ENCODE measurements at regions not wholly inside any gene's neighbourhood (a gene's known extent, or its start where the extent isn't known, plus 50 kb on each side); places are given as distances from the start of the nearest gene placed in this dataset.

DNA sequence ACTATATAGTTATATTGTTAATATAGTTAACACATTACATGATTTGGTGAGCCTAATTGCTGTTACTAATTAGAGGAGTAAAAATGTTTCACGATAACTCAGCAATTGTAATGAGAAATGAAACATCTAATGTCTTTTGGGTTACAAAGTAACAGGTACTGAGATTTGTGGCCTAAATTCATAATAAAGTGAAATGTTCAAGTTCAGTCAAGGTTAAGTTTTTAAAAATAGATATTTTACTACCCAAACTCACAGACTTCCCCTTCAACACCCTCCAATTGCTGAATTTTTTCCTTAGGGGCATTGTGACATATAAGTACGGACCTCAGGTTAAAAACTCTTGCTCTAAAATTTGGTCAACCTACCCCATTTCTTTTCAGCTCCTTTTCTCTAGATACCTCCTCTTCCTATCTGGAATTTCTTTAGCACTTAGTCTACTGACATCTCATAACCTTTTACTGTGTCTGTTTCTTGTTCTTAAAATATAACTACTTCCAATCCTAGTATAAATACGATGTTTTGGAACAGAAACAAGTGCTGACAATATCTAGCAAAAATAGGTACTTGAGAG lies 112.3 kb upstream of the PRSS16 start:
- Histone ChIP-seq H3K4me3 (ENCODE audit: low read depth in 1 of 3, low read length in 3 of 3) (no peak overlapping the region), H3K36me3 (ENCODE audit: control insufficient read depth in 4 of 4, insufficient read depth in 3 of 4, low read depth in 1 of 4, low read length in 3 of 4) (peaks cover 0 to 7% (median 2%) of the 10 kb centered on the region in 4 donors), H3K4me1 (ENCODE audit: control insufficient read depth in 4 of 4, insufficient read depth in 4 of 4, low read length in 3 of 4) (peaks cover 0 to 23% (median 12%) of the 10 kb centered on the region in 4 donors), H3K9me3 (ENCODE audit: control insufficient read depth in 4 of 4, low read length in 3 of 4) (peaks cover 0 to 17% (median under 1%) of the 10 kb centered on the region in 4 donors), H3K27ac (ENCODE audit: low read depth in 1 of 2, low read length in 2 of 2) (no peak overlapping the region), H3K9ac (ENCODE audit: low read depth in 1 of 2, low read length in 2 of 2) (no peak overlapping the region), H3K27me3 (ENCODE audit: control insufficient read depth in 4 of 4, insufficient read depth in 4 of 4, low read length in 3 of 4) (peaks cover 0 to 4% (median 0%) of the 10 kb centered on the region in 4 donors)
- WGBS = 91% methylated on average over 3 of the region's 3 CpGs
- TF ChIP-seq, protein P1, sequence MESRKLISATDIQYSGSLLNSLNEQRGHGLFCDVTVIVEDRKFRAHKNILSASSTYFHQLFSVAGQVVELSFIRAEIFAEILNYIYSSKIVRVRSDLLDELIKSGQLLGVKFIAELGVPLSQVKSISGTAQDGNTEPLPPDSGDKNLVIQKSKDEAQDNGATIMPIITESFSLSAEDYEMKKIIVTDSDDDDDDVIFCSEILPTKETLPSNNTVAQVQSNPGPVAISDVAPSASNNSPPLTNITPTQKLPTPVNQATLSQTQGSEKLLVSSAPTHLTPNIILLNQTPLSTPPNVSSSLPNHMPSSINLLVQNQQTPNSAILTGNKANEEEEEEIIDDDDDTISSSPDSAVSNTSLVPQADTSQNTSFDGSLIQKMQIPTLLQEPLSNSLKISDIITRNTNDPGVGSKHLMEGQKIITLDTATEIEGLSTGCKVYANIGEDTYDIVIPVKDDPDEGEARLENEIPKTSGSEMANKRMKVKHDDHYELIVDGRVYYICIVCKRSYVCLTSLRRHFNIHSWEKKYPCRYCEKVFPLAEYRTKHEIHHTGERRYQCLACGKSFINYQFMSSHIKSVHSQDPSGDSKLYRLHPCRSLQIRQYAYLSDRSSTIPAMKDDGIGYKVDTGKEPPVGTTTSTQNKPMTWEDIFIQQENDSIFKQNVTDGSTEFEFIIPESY (IDR thresholded peaks at IDR 0.05) = no peak
- no peak for TF ChIP-seq SP1 (IDR thresholded peaks at IDR 0.05)
- no peak for TF ChIP-seq HNF4A (conservative IDR thresholded peaks at IDR 0.05)
- TF ChIP-seq FOXA1 (IDR thresholded peaks at IDR 0.05) = no peak
- no peak for TF ChIP-seq NR2F2 (IDR thresholded peaks at IDR 0.05)
- TF ChIP-seq, protein P2, sequence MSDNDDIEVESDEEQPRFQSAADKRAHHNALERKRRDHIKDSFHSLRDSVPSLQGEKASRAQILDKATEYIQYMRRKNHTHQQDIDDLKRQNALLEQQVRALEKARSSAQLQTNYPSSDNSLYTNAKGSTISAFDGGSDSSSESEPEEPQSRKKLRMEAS (IDR thresholded peaks at IDR 0.05) = no peak
- TF ChIP-seq, protein P3, sequence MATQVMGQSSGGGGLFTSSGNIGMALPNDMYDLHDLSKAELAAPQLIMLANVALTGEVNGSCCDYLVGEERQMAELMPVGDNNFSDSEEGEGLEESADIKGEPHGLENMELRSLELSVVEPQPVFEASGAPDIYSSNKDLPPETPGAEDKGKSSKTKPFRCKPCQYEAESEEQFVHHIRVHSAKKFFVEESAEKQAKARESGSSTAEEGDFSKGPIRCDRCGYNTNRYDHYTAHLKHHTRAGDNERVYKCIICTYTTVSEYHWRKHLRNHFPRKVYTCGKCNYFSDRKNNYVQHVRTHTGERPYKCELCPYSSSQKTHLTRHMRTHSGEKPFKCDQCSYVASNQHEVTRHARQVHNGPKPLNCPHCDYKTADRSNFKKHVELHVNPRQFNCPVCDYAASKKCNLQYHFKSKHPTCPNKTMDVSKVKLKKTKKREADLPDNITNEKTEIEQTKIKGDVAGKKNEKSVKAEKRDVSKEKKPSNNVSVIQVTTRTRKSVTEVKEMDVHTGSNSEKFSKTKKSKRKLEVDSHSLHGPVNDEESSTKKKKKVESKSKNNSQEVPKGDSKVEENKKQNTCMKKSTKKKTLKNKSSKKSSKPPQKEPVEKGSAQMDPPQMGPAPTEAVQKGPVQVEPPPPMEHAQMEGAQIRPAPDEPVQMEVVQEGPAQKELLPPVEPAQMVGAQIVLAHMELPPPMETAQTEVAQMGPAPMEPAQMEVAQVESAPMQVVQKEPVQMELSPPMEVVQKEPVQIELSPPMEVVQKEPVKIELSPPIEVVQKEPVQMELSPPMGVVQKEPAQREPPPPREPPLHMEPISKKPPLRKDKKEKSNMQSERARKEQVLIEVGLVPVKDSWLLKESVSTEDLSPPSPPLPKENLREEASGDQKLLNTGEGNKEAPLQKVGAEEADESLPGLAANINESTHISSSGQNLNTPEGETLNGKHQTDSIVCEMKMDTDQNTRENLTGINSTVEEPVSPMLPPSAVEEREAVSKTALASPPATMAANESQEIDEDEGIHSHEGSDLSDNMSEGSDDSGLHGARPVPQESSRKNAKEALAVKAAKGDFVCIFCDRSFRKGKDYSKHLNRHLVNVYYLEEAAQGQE (IDR thresholded peaks at IDR 0.05) = no peak
- no peak for TF ChIP-seq TAF1 (conservative IDR thresholded peaks at IDR 0.05)
- TF ChIP-seq JUND (IDR thresholded peaks at IDR 0.05) = no peak
- no peak for TF ChIP-seq YY1 (IDR thresholded peaks at IDR 0.05)
- DNase-seq (ENCODE audit: low spot score) = no peak

DNA sequence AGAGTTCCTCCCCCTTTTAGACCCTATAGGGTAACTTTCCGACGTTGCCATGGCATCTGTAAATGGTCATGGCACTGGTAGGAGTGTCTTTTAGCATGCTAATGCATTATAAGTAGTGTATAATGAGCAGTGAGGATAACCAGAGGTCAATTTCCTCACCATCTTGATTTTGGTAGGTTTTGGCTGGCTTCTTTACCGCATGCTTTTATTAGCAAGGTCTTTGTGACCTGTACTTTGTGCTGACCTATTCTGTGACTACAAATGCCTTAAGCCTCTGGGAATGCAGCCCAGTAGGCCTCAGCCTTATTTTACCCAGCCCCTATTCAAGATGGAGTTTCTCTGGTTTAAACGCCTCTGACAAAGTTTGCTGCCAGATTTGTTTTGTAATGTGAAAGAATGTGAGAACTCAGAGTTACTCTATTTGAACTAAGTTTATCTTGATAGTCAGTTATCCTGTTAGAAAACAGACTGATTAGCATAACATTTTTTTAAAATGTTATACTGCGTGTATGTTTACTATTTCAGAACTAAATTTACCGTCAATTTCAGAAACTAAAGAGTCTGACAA lies 111.3 kb upstream of the PRSS16 start:
- 97% methylated on average over 6 of the region's 6 CpGs for WGBS
- H3K4me3 ChIP-seq (ENCODE audit: low read depth in 1 of 3, low read length in 3 of 3) = no peak overlapping the region
- no peak for DNase-seq (ENCODE audit: low spot score)
- H3K27ac ChIP-seq (ENCODE audit: low read depth in 1 of 2, low read length in 2 of 2) = no peak overlapping the region
- peaks cover 0 to 17% (median under 1%) of the 10 kb centered on the region in 4 donors for H3K9me3 ChIP-seq (ENCODE audit: control insufficient read depth in 4 of 4, low read length in 3 of 4)
- H3K36me3 ChIP-seq (ENCODE audit: control insufficient read depth in 4 of 4, insufficient read depth in 3 of 4, low read depth in 1 of 4, low read length in 3 of 4) = peaks cover 0 to 7% (median 2%) of the 10 kb centered on the region in 4 donors
- peaks cover 0 to 4% (median 0%) of the 10 kb centered on the region in 4 donors for H3K27me3 ChIP-seq (ENCODE audit: control insufficient read depth in 4 of 4, insufficient read depth in 4 of 4, low read length in 3 of 4)
- peaks cover 0 to 23% (median 12%) of the 10 kb centered on the region in 4 donors for H3K4me1 ChIP-seq (ENCODE audit: control insufficient read depth in 4 of 4, insufficient read depth in 4 of 4, low read length in 3 of 4)
- no peak overlapping the region for H3K9ac ChIP-seq (ENCODE audit: low read depth in 1 of 2, low read length in 2 of 2)
- TF ChIP-seq NR2F2 (IDR thresholded peaks at IDR 0.05) (no peak), HNF4G (IDR thresholded peaks at IDR 0.05) (no peak), HNF4A (conservative IDR thresholded peaks at IDR 0.05) (no peak), JUND (IDR thresholded peaks at IDR 0.05) (no peak), FOXA1 (IDR thresholded peaks at IDR 0.05) (no peak), FOXA2 (IDR thresholded peaks at IDR 0.05) (no peak), EGR1 (IDR thresholded peaks at IDR 0.05; ENCODE audit: low read depth in 2 of 2) (no peak), GABPA (IDR thresholded peaks at IDR 0.05 in 1 of 2, conservative IDR thresholded peaks at IDR 0.05 in 1 of 2) (no peak), SP1 (IDR thresholded peaks at IDR 0.05) (no peak), TAF1 (conservative IDR thresholded peaks at IDR 0.05) (no peak)
- TF ChIP-seq, protein P4, sequence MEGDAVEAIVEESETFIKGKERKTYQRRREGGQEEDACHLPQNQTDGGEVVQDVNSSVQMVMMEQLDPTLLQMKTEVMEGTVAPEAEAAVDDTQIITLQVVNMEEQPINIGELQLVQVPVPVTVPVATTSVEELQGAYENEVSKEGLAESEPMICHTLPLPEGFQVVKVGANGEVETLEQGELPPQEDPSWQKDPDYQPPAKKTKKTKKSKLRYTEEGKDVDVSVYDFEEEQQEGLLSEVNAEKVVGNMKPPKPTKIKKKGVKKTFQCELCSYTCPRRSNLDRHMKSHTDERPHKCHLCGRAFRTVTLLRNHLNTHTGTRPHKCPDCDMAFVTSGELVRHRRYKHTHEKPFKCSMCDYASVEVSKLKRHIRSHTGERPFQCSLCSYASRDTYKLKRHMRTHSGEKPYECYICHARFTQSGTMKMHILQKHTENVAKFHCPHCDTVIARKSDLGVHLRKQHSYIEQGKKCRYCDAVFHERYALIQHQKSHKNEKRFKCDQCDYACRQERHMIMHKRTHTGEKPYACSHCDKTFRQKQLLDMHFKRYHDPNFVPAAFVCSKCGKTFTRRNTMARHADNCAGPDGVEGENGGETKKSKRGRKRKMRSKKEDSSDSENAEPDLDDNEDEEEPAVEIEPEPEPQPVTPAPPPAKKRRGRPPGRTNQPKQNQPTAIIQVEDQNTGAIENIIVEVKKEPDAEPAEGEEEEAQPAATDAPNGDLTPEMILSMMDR (IDR thresholded peaks at IDR 0.05; ENCODE audit: low read depth, low read length, missing input control) = no peak
- TF ChIP-seq, protein P2 (IDR thresholded peaks at IDR 0.05) = no peak
- TF ChIP-seq, protein P5, sequence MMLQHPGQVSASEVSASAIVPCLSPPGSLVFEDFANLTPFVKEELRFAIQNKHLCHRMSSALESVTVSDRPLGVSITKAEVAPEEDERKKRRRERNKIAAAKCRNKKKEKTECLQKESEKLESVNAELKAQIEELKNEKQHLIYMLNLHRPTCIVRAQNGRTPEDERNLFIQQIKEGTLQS (IDR thresholded peaks at IDR 0.05) = no peak
- TF ChIP-seq, protein P1 (IDR thresholded peaks at IDR 0.05) = no peak
- TF ChIP-seq, protein P3 (IDR thresholded peaks at IDR 0.05) = no peak
